22Rv1 (cell line): ENCODE measurements at regions not wholly inside any gene's neighbourhood (a gene's known extent, or its start where the extent isn't known, plus 50 kb on each side); places are given as distances from the start of the nearest gene placed in this dataset.

Experiments used
- H3K27ac ChIP-seq: fragments of 450-650 bp; 2 replicates; pipeline ENCODE4 v1.5.1; 2017
- CTCF ChIP-seq: fragments of 450-650 bp; IDR thresholded peaks from 2 replicates; pipeline ENCODE4 v1.5.1; 2017; ENCODE audit warnings: mild to moderate bottlenecking
- ZFX ChIP-seq: fragments of 450-650 bp; IDR thresholded peaks from 2 replicates; pipeline ENCODE4 v1.6.1; 2017; ENCODE audit warnings: antibody characterized with exemption, borderline replicate concordance

- TF ChIP-seq ZFX (no peak), CTCF (no peak)
- no peak overlapping the region for H3K27ac ChIP-seq
These were observed 277.0 kb downstream of the INHBA start for GRCh38 chr7:41425926-41426325.

DNA sequence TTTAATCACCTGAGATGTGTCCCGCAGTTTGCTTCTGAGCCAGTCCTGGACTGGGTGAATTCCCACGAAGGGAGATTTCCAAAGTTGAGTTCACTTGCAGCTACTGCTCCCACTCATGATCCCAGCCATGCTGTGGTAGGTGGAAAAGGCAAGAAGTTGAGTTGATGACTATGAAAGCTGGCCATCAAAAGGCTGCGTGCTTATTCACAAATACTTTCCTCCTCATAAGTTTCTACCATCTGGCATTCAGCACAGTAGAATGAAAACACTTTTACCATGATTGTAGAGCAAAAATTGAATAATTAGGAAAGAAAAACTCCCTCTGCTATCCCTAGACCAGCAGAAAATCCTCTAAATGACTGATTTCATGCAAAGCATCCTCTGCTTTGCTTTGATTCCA is 281.8 kb downstream of the INHBA start:
- no peak overlapping the region for H3K27ac ChIP-seq
- TF ChIP-seq CTCF (no peak), ZFX (no peak)

GRCh38 chr7:41420421-41420820 is 282.5 kb downstream of the INHBA start:
- TF ChIP-seq CTCF (no peak), ZFX (no peak)
- no peak overlapping the region for H3K27ac ChIP-seq

DNA sequence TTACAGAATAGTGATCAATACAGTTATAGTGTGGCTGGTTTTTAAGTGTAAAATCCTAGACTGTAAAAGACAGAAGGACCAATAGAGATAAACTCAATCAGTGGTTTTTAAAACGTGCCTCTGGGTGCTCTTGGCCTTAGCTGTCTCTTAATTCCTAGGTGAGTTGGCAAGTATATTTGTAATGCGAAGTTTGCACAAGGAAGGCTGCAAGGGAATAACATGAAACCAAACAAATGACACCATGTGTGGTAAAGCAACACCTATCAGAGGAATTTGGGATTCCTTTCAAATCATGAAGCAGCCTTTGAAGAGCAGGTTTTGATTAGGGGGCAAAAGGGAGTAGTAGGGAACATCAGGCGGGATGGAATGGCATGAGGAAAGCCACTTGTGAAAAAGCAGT is 284.6 kb downstream of the INHBA start:
- H3K27ac ChIP-seq = no peak overlapping the region
- TF ChIP-seq ZFX = no peak
- no peak for TF ChIP-seq CTCF

GRCh38 chr7:41416208-41416595 is 286.7 kb downstream of the INHBA start:
- no peak for TF ChIP-seq ZFX
- no peak for TF ChIP-seq CTCF
- H3K27ac ChIP-seq = no peak overlapping the region

- TF ChIP-seq ZFX (no peak), CTCF (no peak)
- H3K27ac ChIP-seq = no peak overlapping the region
These were observed 287.3 kb downstream of the INHBA start for GRCh38 chr7:41415471-41416207.

GRCh38 chr7:41415051-41415450 is 287.8 kb downstream of the INHBA start:
- no peak overlapping the region for H3K27ac ChIP-seq

GRCh38 chr7:41404375-41405074 is 298.4 kb downstream of the INHBA start:
- H3K27ac ChIP-seq = no peak overlapping the region
- TF ChIP-seq CTCF (no peak), ZFX (no peak)

More at GRCh38 chr7:41415051-41415450, 287.8 kb downstream of the INHBA start:
- TF ChIP-seq ZFX = no peak
